NCI-H1048 (cell line): ENCODE measurements at regions not wholly inside any gene's neighbourhood (a gene's known extent, or its start where the extent isn't known, plus 50 kb on each side); places are given as distances from the start of the nearest gene placed in this dataset.

Source experiments
- DNase-seq: peaks from one replicate; lab custom pipeline; 2025; lab: John Stamatoyannopoulos, UW

DNA sequence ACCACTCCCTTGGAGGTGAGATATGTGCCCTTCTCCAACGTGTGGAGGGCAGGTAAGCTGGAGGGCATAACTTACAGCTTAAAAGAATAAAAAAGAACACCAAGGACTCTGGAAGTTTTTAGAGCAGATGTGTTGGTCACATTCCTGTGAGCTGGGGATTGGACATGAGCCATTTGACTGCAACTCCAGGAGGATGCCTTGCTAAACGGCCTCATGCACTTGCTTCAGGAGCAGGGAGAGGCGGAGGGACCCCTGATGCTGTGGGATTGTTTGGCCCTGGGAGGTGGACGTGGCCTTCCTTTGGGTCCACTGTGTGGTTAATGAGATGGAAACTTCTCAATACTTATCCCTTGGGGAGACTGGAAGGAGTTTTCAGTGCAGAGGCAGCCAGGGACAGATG, 185.6 kb downstream of the RHOU start:
- no peak for DNase-seq

DNA sequence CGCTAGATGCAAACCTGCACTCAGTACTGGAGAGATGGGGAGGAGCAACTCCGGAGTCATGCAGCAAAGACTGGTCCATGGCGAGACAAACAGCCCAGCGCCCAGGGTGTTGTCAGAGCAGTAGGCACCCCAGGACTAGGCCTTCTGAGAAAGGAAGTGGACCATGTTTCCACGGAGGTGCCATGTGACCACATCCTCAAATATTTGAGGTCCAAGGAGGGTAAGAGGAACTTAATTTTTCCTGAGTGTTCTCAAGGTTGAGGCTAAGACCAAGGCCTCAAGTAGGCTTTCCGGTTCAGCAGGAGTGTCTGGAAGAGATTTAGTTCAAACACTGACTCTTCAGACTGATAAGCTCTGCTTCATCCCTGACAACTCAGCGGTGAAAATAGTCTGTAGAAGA, 186.2 kb downstream of the RHOU start:
- DNase-seq, result no peak

DNA sequence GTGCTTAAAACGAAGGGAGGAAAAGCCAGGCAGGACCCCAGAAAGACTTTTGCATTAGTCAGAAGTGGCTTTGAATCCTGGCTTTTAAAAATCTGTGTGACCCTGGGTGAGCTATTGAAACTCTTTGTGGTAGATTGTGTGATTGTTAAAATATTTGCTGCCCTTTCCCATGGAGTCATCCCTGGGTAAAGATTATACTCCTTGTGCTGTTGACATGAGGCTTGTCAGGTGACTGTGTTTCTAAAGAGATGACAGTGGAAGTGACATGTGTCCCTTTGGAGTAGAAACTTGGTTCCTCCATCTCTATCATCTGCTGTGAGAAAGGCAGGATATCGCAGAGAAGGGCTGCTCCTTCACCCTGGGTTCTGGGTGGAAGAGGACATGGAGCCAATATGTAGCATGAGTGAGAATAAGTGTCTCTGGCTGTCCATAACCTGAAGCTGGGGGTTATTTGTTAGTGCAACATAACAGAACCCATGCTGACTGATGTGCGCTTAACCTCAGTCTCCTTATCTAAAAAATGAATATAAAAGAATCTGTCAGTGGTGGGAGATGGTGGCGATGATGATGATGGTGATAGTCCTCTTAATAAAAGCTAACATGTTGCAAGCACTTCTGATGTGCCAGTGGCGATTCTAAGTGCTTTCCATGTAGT, 187.6 kb downstream of the RHOU start:
- DNase-seq, result no peak

DNA sequence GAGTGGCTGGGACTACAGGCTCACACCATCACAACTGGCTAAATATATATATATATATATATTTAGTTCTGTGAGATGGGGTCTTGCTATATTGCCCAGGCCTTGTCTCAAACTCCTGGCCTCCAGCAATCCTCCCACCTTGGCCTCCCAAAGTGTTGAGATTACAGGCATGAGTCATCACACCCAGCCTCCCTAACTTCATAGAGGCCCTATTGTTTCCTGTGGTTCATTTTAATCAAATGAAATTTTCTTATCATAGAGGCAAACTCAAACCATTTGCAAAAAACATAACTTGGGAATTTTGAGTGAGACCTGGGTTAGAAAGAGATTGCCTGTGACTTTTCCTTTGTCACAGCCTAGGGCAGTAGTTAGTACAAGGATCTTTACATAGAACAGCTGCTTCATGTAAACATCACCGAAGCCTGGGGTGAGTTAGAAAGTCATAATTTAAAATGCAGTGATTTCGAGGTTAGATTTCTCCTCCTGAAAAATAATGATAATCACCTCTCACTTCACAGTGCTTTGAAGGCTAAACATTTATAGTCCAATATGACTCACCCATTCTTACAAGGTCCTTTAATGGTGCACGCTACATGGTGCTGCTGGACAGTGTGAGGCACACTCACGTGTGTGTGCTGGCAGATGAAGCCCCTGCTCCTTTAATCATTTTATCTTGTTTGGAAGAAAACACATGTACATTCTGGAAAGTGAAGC, 188.9 kb downstream of the RHOU start:
- no peak for DNase-seq

DNA sequence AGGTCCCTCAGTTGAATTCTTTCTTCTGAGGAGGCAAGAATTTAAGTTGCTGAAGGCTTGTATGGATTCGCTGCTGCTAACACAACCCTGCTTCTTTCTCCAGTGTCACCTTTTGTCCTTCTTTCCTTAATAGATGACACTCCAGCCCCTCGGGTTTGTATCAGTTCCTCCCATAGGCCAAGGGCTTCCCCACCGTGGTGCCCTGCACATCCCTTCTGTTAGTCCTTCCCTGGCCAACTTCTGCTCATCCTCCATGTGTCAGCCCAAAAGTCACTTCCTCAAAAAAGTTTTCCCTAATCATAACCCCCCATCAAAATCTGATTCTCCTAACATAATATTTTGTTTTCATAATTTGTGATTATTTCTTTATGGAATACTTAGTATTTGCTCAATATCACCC, 190.4 kb downstream of the RHOU start:
- no peak for DNase-seq

DNA sequence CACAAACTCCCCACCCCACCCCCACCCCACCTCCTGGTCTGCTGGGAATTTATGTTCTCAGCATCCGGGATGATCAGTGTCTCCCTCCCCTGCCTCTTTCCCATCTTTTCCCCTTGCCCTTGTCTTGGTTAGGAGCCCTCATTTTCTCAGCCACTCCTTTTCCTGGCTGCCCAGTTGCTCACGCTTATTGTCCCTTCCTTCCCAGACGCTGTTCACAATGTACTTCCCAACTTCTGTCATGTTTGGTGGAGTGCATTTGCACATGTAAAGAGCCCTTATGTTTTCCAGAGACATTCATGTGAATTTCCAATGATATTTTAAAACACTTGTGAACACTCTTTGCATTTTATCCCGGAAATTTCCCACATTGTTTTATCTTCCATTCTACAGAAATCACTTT, 192.1 kb downstream of the RHOU start:
- DNase-seq, result no peak

DNA sequence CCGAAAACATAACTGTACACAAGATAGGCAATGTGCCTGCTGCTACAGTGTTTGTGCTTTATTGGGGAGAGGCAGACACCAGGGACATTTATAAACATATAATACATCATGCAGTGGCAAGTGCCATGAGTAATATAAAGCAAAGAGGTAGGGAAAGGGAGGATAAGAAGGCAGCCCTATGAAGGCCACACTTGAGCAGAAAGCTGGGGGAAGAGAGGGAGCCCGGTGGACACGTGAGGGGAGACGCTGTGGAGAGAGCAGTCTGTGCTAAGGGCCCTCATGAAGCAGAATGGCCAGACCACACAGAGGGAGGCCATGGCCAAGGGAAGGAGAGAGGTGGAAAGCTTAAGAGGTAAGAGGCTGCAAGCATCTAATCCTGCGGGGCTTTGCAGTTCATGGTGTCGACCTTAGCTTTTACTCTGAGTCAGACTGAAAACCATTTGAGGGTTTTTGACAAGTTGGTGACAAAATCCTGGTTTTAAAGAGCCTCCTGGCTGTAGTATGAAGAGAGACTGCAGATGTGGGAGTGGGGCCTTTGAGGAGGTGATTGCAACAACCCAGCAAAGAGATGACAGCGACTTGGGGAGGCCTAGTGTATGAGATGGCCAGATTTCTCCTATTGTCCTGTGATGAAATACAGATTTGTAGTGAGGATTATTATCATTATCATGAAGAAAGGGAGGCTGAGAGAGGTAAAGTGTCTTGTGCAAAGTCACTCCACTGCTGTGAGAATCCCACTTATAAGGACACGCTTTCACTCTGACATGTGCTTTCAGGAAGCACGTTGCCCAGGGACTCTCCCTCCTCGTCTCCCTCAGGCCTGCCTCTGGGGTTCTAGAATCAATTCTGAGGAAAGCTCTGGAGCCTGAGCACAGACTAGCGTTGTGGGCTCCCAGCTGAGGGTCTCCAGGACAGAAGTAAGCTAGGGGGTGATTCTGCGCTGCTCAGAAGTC, 192.9 kb downstream of the RHOU start:
- DNase-seq, result no peak

DNA sequence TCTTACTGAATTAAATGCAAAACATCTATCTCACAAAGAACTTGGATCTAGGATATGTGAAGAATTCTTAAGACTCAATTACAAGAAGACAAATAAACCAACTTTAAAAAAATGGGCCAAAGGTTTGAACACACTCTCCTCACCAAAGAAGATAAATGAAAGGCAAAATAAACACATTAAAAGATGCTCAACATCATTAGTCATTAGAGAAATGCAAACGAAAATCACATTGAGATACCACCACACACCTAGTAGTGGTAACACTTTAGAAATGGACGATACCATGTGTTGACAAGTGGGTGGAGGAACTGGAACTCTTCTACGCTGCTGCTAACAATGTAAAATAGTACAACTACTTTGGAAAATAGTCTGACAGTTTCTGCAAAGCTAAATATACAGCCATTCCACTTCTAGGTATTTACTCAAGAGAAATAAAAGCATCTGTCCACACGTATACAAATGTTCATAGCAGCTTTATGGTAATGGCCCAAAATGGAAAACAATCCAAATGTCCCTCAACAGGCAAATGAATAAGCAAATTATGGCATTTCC, 194.3 kb downstream of the RHOU start:
- no peak for DNase-seq

DNA sequence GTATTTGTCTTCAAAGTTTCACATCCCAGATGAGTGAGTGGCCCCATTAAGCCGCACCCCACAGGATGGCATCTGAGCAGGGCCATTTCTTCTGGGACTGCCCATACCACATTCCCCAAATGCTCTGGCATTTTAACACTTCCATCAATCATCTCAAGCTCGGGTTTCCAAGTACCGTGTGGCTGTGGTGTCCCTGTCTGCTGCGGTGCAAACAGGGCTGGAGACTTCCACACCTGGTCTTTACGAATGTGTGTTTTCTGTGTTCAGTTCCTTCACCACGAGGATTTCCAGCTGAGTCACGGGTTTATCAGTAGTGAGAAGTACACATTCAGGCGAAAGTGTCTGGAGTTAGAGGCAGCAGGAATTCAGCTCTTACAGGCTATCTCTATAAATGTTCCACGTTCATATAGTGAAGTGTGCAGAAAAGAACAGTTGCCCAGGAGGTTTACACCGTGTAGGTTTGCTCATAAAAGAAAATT, 195.2 kb downstream of the RHOU start:
- no peak for DNase-seq

DNA sequence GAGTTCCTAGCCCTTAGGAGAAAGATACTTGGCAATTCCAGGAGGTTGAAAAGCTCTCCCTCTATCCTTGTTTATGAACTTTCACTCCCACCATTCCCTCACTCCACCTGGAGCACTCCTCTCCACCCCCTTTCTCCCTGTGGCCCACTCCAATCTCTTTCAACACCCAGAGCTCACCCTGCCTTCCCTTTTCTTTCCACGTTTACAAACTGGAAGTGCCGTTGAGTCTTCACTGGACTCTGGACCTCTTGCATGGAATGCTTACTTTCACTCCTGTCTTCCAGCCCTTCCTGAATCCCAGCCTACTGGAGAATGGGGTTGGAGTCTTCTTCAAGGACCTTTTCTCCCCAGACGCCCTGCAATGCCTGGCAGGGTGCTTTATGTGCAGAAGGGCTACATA, 198.5 kb downstream of the RHOU start:
- no peak for DNase-seq

DNA sequence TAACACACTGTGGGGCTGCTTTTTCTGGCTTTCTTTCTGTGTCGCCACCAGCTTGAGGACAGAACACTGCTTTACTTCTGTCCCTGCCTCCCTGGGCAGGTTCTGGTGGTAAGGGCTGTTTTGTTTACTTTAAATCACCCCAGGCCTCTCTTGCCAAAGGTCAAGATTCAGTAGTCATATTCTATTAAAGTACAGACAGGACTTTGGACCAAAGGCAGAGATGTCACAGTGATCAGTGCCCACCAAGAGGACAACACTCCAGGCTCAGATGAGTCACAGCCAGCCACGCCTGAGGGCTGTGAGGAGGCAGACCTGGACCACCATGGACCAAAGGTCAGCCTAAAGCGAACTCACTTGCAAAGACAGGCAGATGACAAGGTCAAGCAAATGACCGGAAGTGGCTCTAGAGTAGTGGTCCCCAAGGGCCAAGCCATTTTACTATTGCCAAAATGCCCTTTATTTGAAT, 200.0 kb downstream of the RHOU start:
- DNase-seq, result no peak

DNA sequence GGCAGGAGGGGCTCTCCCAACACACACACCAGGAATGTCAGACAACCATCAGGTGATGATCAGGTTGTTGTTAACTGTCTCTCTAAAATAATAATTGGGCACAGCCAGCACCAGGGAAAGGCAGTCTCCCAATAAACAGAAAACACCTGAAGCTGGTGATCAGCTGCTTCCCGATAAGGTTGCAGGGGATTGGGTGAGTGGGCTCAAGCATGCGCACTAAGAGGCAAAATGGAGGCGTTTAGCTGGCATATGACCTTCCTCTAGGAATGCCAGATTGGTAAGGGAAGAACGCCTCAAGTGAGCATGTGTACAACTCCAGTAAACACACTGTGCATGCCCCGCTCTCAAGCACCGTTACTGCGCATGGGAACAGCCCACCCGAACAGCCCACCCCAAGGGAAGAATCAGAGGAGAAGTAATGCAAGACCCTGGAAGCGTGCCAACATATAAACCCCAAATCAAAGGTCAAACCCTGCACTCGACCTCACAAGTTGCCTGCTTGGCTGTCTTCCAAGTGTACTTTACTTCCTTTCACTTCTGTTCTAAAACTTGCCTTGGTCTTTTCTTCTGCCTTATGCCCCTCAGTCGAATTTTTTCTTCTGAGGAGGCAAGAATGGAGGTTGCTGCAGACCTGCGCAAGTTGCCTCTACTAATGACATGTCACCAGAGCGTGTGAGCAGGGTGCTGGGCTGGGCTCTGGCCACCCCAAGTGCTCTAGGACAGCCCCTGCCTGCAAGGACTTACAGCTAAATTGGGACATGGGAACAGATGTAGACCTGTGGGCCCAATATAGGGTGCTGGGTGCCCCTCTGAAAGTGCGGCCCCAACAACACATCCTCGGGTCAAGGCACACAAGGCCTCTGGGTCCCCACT, 200.8 kb downstream of the RHOU start:
- no peak for DNase-seq

DNA sequence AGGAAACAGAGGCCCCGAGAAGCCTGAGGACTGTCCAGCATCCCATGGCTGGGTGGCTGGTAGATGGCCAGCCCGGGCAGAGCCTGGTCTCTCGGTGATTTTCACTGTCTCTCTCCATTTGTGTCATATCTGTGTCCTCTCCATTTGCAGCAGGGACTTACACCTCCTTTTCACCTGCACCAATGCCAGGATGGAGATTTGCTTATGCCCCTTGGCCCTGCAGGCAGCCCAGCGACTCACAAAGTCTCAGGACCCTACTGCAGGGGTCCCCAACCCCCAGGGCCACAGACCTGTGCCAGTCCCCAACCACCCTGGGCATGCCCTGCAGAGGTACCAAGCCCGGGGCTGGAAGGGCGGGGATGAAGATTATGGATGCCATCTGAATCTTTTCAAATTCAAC, 201.6 kb downstream of the RHOU start:
- DNase-seq, result no peak

DNA sequence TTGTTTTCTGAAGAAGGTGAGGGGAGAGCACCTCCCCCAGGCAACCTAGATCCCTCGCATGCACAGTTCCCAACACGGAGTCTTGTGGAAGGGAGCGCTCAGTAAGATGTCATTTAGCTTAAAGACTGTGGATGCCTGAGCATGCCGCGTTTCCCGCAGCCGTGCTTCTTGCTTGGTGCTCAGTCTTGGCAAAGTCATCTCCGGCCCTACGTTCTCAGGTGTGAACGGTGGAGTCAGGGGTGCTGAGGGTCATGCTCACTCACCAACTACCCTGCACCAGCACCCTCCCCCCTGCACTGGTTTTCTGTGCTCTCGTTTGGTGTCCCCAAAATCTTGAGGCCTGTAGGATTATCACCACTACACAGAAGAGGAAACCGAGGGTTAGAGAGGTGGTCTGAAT, 202.1 kb downstream of the RHOU start:
- no peak for DNase-seq

DNA sequence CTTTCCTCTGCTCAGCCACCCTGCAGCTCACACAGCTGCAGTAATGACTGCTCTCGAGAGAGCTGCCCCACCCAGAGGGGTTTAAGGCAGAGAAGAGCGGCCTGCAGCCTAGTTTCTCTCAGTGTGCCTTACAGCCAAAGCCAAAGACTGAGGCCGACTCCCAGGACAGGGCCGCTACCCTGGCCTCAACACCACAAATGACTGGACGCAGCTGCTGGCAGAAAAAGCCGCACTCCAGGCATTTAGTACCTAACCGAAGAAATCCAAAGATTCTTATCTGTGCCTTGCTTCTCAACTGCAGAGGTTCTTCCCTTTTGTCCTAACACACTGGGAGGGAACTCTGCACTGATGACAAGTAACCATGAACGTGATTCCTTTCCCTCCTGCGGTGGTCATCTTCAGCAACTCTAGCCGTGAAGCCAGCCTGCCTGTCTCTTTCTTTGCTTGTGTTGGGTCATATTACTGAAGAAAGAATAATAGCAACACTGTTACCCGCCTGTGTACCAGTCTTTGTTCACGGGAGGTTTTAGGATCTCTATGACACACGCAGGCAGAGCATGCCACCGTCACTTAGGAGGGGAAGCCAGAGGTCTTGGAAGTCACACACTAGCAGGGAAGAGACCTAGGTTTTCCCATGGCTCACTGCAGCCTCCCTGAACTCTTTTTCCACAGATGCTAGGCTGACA, 202.7 kb downstream of the RHOU start:
- DNase-seq, result no peak

DNA sequence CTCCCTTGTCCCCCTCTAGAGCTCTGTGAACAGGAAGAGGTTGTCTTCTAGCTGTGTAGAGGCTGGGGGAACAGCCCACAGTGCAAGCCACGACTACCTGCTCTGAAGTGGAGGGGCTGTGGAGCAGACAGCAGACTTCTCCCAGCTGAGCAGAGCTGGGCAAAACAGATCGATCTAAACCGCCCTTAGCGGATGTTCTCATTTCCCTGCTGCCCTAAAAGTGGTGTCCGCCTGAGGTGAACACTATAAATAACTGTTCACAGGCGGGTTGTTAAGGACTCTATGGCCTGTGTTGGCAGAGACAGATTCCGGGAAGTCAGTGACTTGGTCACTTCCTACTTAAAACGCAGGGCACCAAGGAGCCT, 203.2 kb downstream of the RHOU start:
- DNase-seq, result no peak

DNA sequence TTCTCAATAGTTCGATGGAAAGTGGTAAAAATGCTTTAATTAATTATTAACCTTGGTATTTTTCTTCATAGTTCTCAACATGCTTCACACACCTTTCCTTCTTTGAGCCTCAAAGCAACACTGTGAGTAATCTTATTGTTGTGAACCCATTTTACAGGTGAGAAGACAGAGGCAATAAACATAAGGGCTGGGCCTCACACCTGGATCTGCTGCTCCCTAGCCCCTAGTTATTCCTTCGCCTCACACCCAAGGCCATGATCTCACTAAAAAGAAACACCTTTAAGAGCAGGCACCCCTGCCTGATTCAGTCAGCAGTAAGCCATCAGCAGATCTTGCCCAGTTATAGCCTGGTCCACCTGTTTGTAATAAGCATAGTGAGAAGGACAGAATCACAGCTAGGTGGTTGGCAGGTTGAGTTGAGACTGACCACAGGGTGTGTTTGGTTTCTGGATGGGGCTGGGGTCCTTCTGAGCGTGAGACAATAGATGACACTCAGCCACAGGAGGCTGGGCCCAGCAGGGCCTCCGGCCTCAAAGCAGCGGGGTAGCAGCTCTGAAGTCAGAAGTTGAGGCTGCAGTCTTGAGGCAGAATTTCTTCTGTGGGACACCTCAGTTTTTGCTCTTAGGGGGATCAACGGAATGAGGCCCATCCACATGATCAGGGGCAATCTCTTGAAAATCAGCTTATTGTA, 203.9 kb downstream of the RHOU start:
- no peak for DNase-seq

DNA sequence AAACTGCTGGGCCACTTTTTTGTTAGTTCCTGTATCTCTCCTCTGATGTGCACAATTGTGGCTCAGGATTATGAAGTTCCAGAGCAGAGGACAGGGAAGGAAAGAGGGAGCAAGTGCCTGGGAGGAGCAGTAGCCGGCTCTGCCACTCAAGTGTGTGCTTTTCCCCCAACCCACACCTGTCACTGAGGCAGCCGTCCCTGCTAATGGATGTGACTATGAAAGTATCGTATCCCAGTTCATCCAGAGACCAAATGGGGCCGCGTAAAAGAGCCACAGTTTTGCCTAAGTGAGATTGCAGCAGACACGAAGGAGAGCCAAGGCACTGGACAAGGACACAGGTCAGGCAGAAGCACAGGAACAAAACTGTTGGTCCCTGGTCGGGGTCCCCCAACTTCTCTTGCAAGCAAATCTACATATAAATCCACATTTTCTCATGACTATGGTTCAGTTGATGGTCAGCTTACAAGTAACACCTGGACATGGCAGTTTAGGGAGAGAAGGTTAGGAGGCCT, 204.7 kb downstream of the RHOU start:
- no peak for DNase-seq

DNA sequence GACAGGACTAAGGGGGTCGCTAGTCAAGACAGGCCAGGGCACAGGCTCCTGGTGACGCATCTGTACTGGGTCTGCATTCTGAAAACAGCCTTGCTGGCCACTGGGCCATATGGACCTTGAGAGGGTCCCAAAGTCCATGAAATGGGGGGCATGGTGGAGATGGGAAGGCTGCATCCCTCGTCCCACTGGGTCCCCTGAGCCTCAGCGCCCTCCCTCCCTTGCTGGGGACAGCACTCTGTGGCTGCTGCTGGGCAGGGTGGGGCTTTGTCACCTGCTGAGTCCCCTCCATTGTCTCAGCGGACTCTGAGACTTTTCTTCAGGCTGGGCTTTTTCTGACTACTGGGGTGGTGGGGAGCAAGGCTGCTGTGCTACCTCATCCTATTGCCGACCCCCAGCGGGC, 205.2 kb downstream of the RHOU start:
- no peak for DNase-seq

DNA sequence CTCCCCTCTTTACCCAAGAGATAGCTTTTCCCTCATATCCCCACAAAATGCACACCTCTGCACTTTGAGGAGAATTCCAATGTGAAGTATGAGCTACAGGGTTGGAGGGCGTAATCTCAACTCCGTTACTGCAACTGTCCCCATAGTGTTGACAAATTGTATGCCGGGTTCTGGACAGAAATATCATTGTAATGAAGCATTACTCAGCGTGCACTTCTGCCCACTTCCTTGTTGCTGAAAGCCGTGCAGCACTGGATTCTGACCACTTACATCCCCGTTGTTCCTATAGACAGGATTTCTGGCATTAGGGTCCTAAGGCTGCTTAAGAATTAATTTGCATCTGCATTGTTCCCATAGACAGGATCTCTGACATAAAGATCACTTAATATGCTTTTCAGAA, 205.6 kb downstream of the RHOU start:
- no peak for DNase-seq
